K562 (cell line): ENCODE measurements at regions not wholly inside any gene's neighbourhood (a gene's known extent, or its start where the extent isn't known, plus 50 kb on each side); places are given as distances from the start of the nearest gene placed in this dataset.

ENCODE experiments used
- ATAC-seq: fragments of 200-7000 bp; cut with Tn5 transposase; 3 replicates; pipeline ENCODE4 v1.9.1; 2020; ENCODE audit warnings: moderate library complexity
- BruUV-seq: library from RNA; stranded (reverse); fragments of 400-500 nt; replicated peaks from 2 replicates; lab custom pipeline; 2021; lab: Mats Ljungman, UMichigan
- CTCF ChIA-PET: fragments of 300-600 bp; formaldehyde crosslinking; extraction: SDS; loops from one replicate; lab custom pipeline; 2021; ENCODE audit warnings: low intra/inter-chr PET ratio; lab: Yijun Ruan, JAX
- POLR2A ChIA-PET: fragments of 300-600, 350-650 bp; sonication (Branson Sonifier 250); formaldehyde crosslinking; extraction: SDS; loops from one replicate; lab custom pipeline; 2021; ENCODE audit warnings: antibody characterized with exemption, inconsistent platforms; lab: Yijun Ruan, JAX
- DNase-seq, 4 experiments: peaks; one replicate each; pipeline versions ENCODE4 v3.0.0 to v3.0.0-alpha.2; 2011 to 2018; ENCODE audit warnings: low spot score in 3 of 4, mixed read lengths in 3 of 4; ENCODE audit errors: extremely low read depth in 1 of 4
- FAIRE-seq: peaks from 2 replicates; lab custom pipeline; 2011; peaks lifted over from hg19 to GRCh38; lab: Jason Lieb, UNC
- H2AFZ ChIP-seq: 2 replicates; pipeline ENCODE4 v1.6.0; 2011; ENCODE audit warnings: low read depth, low read length, control low read depth, inconsistent platforms
- H3K27ac ChIP-seq: fragments of 200-600 bp; 3 replicates; pipeline ENCODE4 v1.8.0; 2011; ENCODE audit warnings: low read depth, mild to moderate bottlenecking, control low read depth, inconsistent platforms, low read length, moderate library complexity, mixed read lengths; ENCODE audit errors: extremely low read depth
- H3K27me3 ChIP-seq, 2 experiments: fragments of 300-600 bp in 1 of 2; 2 replicates in 1 of 2; 3 replicates in 1 of 2; pipeline versions ENCODE4 v1.6.0 to v1.8.0; 2011; ENCODE audit warnings: inconsistent platforms in 2 of 2, low read length in 2 of 2, mild to moderate bottlenecking in 1 of 2, mixed read lengths in 1 of 2, moderate library complexity in 1 of 2; ENCODE audit not compliant: control insufficient read depth in 2 of 2, insufficient read depth in 2 of 2
- H3K36me3 ChIP-seq: fragments of 300-600 bp; 3 replicates; pipeline ENCODE4 v1.8.0; 2011; ENCODE audit warnings: mild to moderate bottlenecking, low read length, inconsistent platforms; ENCODE audit not compliant: control insufficient read depth, insufficient read depth
- H3K4me1 ChIP-seq, 2 experiments: fragments of 200-600 bp in 1 of 2; replicated peaks in 1 of 2; 2 replicates in 1 of 2; 3 replicates in 1 of 2; pipeline versions ENCODE4 v1.5.1 to v1.8.0; 2011; ENCODE audit warnings: inconsistent platforms in 2 of 2, low read length in 2 of 2, mild to moderate bottlenecking in 1 of 2, mixed read lengths in 1 of 2, moderate library complexity in 1 of 2; ENCODE audit not compliant: control insufficient read depth in 2 of 2, insufficient read depth in 2 of 2
- H3K4me2 ChIP-seq: 2 replicates; pipeline ENCODE4 v1.6.1; 2011; ENCODE audit warnings: low read length, control low read depth, inconsistent platforms, mixed read lengths; ENCODE audit not compliant: insufficient read depth
- H3K4me3 ChIP-seq: fragments of 200-600 bp; sonication (generic), shearing (Covaris generic); 2 replicates; pipeline ENCODE4 v1.5.1; 2016; ENCODE audit warnings: control low read depth, inconsistent platforms
- H3K79me2 ChIP-seq: fragments of 200-600 bp; 3 replicates; pipeline ENCODE4 v1.8.0; 2011; ENCODE audit warnings: low read length, inconsistent platforms; ENCODE audit not compliant: control insufficient read depth, insufficient read depth
- H3K9ac ChIP-seq, 2 experiments: 2 replicates each; pipeline versions ENCODE4 v1.6.0 to v1.6.1; 2011; ENCODE audit warnings: low read depth in 2 of 2, low read length in 2 of 2, control low read depth in 1 of 2, inconsistent platforms in 1 of 2, mild to moderate bottlenecking in 1 of 2, mixed read lengths in 1 of 2; ENCODE audit not compliant: insufficient read depth in 1 of 2
- H3K9me1 ChIP-seq: one replicate; pipeline ENCODE4 v1.6.0; 2011; ENCODE audit warnings: inconsistent platforms, mild to moderate bottlenecking, low read length, moderate library complexity; ENCODE audit not compliant: control insufficient read depth, insufficient read depth
- H3K9me3 ChIP-seq: replicated peaks from 2 replicates; pipeline ENCODE4 v1.5.1; 2011; ENCODE audit warnings: low read depth, low read length, inconsistent platforms; ENCODE audit not compliant: control insufficient read depth, insufficient read depth
- H4K20me1 ChIP-seq: replicated peaks from 2 replicates; pipeline ENCODE4 v1.6.1; 2011; ENCODE audit warnings: low read length, inconsistent platforms, mixed read lengths; ENCODE audit not compliant: control insufficient read depth, insufficient read depth
- ATF1 ChIP-seq, 2 experiments: fragments of 450-650 bp in 1 of 2; IDR thresholded peaks; 2 replicates each; pipeline ENCODE4 v1.6.1; 2016; ENCODE audit warnings: missing compliant biosample characterization in 1 of 2, missing genetic modification characterization in 1 of 2
- BRF1 ChIP-seq: IDR thresholded peaks from 3 replicates; pipeline ENCODE4 v1.6.1; 2011; ENCODE audit warnings: borderline replicate concordance, mild to moderate bottlenecking; ENCODE audit not compliant: insufficient read length; ENCODE audit errors: extremely low read depth
- ETV6 ChIP-seq, 3 experiments: fragments of 150-350 bp in 1 of 3; sonication (generic) in 1 of 3; formaldehyde crosslinking in 1 of 3; IDR thresholded peaks; 2 replicates each; pipeline versions ENCODE4 v1.6.1 to v1.8.0; 2014 to 2022; ENCODE audit warnings: borderline replicate concordance in 2 of 3, low read depth in 2 of 3, antibody characterized with exemption in 1 of 3, low read length in 1 of 3, mild to moderate bottlenecking in 1 of 3, missing genetic modification reagents in 1 of 3
- NFYB ChIP-seq: IDR thresholded peaks from 2 replicates; pipeline ENCODE4 v1.6.1; 2011; ENCODE audit warnings: mild to moderate bottlenecking, moderate library complexity; ENCODE audit not compliant: insufficient read length; ENCODE audit errors: extremely low read depth
- PTRF ChIP-seq: fragments of 450-650 bp; IDR thresholded peaks from 2 replicates; pipeline ENCODE4 v1.6.1; 2016; ENCODE audit warnings: mild to moderate bottlenecking, missing genetic modification characterization, missing compliant biosample characterization
- RB1 ChIP-seq: fragments of 450-650 bp; IDR thresholded peaks from 2 replicates; pipeline ENCODE4 v1.6.1; 2017; ENCODE audit warnings: low read depth, mild to moderate bottlenecking
- RBFOX2 ChIP-seq: fragments of 200-400 bp; formaldehyde crosslinking; IDR thresholded peaks from 2 replicates; pipeline ENCODE4 v1.6.1; 2017; ENCODE audit warnings: low read depth, mild to moderate bottlenecking, low read length, moderate library complexity
- RBM39 ChIP-seq: fragments of 200-400 bp; formaldehyde crosslinking; optimal IDR thresholded peaks from 2 replicates; pipeline ENCODE3; 2018; ENCODE audit warnings: low read depth, low read length
- RFX5 ChIP-seq: IDR thresholded peaks from 2 replicates; pipeline ENCODE4 v1.6.1; 2011; ENCODE audit warnings: low read depth, mild to moderate bottlenecking, improper control_type of control experiment, low read length
- SRSF3 ChIP-seq: fragments of 200-400 bp; formaldehyde crosslinking; IDR thresholded peaks from 2 replicates; pipeline ENCODE4 v1.6.1; 2016; ENCODE audit warnings: mild to moderate bottlenecking, low read length, moderate library complexity; ENCODE audit not compliant: insufficient read depth
- TEAD4 ChIP-seq, 2 experiments: sonication (generic) in 1 of 2; formaldehyde crosslinking in 1 of 2; IDR thresholded peaks; 2 replicates each; pipeline versions ENCODE4 v1.6.1 to v1.8.0; 2012 to 2022; ENCODE audit warnings: borderline replicate concordance in 1 of 2, inconsistent platforms in 1 of 2, low read length in 1 of 2, mild to moderate bottlenecking in 1 of 2, missing genetic modification reagents in 1 of 2
- ZBTB7A ChIP-seq: IDR thresholded peaks from 2 replicates; pipeline ENCODE4 v1.6.1; 2011; ENCODE audit warnings: low read depth, mild to moderate bottlenecking, low read length, moderate library complexity, borderline replicate concordance; ENCODE audit not compliant: control insufficient read depth
- ZFP30 ChIP-seq: fragments of 250-450 bp; sonication (Bioruptor Pico); IDR thresholded peaks from 2 replicates; pipeline ENCODE4 v1.8.0; 2022; ENCODE audit warnings: moderate library complexity, mild to moderate bottlenecking, inconsistent platforms, borderline replicate concordance
- ZFP36 ChIP-seq: fragments of 150-350 bp; IDR thresholded peaks from 2 replicates; pipeline ENCODE4 v1.6.1; 2018; ENCODE audit warnings: low read length, low read depth; ENCODE audit not compliant: partially characterized antibody
- ZNF586 ChIP-seq: fragments of 450-650 bp; formaldehyde crosslinking; conservative IDR thresholded peaks from 2 replicates; pipeline ENCODE4 v1.4.0; 2020; ENCODE audit warnings: mild to moderate bottlenecking, moderate library complexity
- ZNF778 ChIP-seq: fragments of 450-650 bp; formaldehyde crosslinking; IDR thresholded peaks from 2 replicates; pipeline ENCODE4 v1.4.0; 2020; ENCODE audit warnings: mild to moderate bottlenecking, moderate library complexity
- WGBS: fragments of 100-300 bp; shearing (Covaris generic); methylation state at CpG from one replicate; pipeline ENCODE4 v1.1.6; 2016; ENCODE audit warnings: low coverage, mixed read lengths; ENCODE audit not compliant: insufficient coverage; ENCODE audit errors: missing lambda C conversion rate; 5-methylcytosine and 5-hydroxymethylcytosine counted together
- in situ Hi-C: fragments of 300-500 bp; cut with MboI; formaldehyde crosslinking; loops from 4 replicates; pipeline ENCODE4 v1.15.0; 2018; ENCODE audit warnings: inconsistent platforms, mixed read lengths
- intact Hi-C: fragments of 100-400 bp; cut with micrococcal nuclease; formaldehyde crosslinking; loops from 2 replicates; pipeline ENCODE4 v1.14.2; 2022
- TF ChIP-seq, protein P1 (sequence below), 3 experiments: fragments of 200-800 bp in 1 of 3; sonication (Bioruptor generic) in 1 of 3; sonication (generic) in 1 of 3; formaldehyde crosslinking in 1 of 3; IDR thresholded peaks; 2 replicates each; pipeline versions ENCODE4 v1.6.1 to v1.8.0; 2016 to 2022; ENCODE audit warnings: mild to moderate bottlenecking in 2 of 3, missing compliant biosample characterization in 2 of 3, missing genetic modification characterization in 2 of 3, missing genetic modification reagents in 1 of 3
- TF ChIP-seq, protein P2 (sequence below): fragments of 250-450 bp; sonication (Bioruptor Pico); IDR thresholded peaks from 2 replicates; pipeline ENCODE4 v1.8.0; 2021; ENCODE audit warnings: mild to moderate bottlenecking, moderate library complexity
- TF ChIP-seq, protein P3 (sequence below): sonication (generic); formaldehyde crosslinking; IDR thresholded peaks from 2 replicates; pipeline ENCODE4 v1.5.0; 2020; ENCODE audit warnings: missing genetic modification reagents

DNA sequence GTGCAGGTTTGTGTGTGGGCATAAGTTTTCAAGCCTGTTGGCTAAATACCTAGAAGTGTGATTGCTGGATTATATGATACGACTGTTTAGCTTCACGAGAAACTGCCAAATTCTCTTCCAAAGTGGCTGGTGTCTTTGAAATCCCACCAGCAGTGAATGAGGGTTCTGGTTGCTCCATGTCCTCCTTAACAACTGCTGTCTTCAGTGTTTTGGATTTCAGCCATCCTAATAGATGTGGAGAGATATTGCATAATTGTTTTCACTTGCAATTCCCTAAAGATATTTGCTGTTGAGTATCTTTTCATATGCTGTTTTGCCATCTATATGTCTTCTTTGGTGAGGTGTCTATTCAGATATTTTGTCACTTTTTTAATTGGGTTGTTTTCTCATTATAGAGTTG is 390.5 kb downstream of the ZNF536 start:
- FAIRE-seq (no peak), DNase-seq (no peak), ATAC-seq (no peak)
- 0% methylated on average over 2 of the region's 2 CpGs for WGBS
- H2AFZ ChIP-seq: no peak overlapping the region
- H3K9ac ChIP-seq: no peak overlapping the region
- no peaks in the 10 kb centered on the region for H3K9me1 ChIP-seq
- H3K4me3 ChIP-seq: no peak overlapping the region
- intact Hi-C loops (no loop called here), in situ Hi-C loops (no loop called here)
- no peaks in the 10 kb centered on the region for H4K20me1 ChIP-seq
- H3K27ac ChIP-seq: no peak overlapping the region
- H3K4me2 ChIP-seq: no peak overlapping the region
- H3K27me3 ChIP-seq: no peaks in the 10 kb centered on the region
- H3K79me2 ChIP-seq: no peaks in the 10 kb centered on the region
- CTCF ChIA-PET: no interaction called here
- POLR2A ChIA-PET: no interaction called here
- no TSS peak for BruUV-seq
- H3K9me3 ChIP-seq: no peaks in the 10 kb centered on the region
- H3K4me1 ChIP-seq: no peaks in the 10 kb centered on the region
- H3K36me3 ChIP-seq: no peaks in the 10 kb centered on the region
- no peak for TF ChIP-seq ZFP36
- TF ChIP-seq RBM39: no peak
- no peak for TF ChIP-seq RFX5
- no peak for TF ChIP-seq SRSF3
- no peak for TF ChIP-seq PTRF (tag)
- TF ChIP-seq, protein P1, sequence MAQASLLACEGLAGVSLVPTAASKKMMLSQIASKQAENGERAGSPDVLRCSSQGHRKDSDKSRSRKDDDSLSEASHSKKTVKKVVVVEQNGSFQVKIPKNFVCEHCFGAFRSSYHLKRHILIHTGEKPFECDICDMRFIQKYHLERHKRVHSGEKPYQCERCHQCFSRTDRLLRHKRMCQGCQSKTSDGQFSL (CRISPR knock-in tag; IDR thresholded peaks at IDR 0.05): no peak
- TF ChIP-seq, protein P1 (tag; IDR thresholded peaks at IDR 0.05): no peak
- TF ChIP-seq ZFP30 (CRISPR knock-in tag): no peak
- TF ChIP-seq ZNF586: no peak
- no peak for TF ChIP-seq RB1
- TF ChIP-seq NFYB: no peak
- TF ChIP-seq BRF1: no peak
- TF ChIP-seq RBFOX2: no peak
- TF ChIP-seq, protein P2, sequence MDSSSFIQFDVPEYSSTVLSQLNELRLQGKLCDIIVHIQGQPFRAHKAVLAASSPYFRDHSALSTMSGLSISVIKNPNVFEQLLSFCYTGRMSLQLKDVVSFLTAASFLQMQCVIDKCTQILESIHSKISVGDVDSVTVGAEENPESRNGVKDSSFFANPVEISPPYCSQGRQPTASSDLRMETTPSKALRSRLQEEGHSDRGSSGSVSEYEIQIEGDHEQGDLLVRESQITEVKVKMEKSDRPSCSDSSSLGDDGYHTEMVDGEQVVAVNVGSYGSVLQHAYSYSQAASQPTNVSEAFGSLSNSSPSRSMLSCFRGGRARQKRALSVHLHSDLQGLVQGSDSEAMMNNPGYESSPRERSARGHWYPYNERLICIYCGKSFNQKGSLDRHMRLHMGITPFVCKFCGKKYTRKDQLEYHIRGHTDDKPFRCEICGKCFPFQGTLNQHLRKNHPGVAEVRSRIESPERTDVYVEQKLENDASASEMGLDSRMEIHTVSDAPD: no peak
- TF ChIP-seq, protein P3, sequence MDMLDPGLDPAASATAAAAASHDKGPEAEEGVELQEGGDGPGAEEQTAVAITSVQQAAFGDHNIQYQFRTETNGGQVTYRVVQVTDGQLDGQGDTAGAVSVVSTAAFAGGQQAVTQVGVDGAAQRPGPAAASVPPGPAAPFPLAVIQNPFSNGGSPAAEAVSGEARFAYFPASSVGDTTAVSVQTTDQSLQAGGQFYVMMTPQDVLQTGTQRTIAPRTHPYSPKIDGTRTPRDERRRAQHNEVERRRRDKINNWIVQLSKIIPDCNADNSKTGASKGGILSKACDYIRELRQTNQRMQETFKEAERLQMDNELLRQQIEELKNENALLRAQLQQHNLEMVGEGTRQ (CRISPR knock-in tag): no peak
- no peak for TF ChIP-seq ZBTB7A
- TF ChIP-seq TEAD4 (IDR thresholded peaks at IDR 0.05; ENCODE audit: low read length): no peak
- no peak for TF ChIP-seq TEAD4 (CRISPR knock-in tag; IDR thresholded peaks at IDR 0.05; ENCODE audit: borderline replicate concordance)
- no peak for TF ChIP-seq ZNF778
- TF ChIP-seq ATF1 (CRISPR knock-in tag; IDR thresholded peaks at IDR 0.05): no peak
- TF ChIP-seq ATF1 (tag; IDR thresholded peaks at IDR 0.05): no peak
- TF ChIP-seq ETV6 (IDR thresholded peaks at IDR 0.05; ENCODE audit: borderline replicate concordance in 1 of 2, low read depth in 2 of 2, low read length in 1 of 2): no peak
- TF ChIP-seq ETV6 (CRISPR knock-in tag; IDR thresholded peaks at IDR 0.05; ENCODE audit: borderline replicate concordance): no peak
